ENCODE measurements at regions not wholly inside any gene's neighbourhood (a gene's known extent, or its start where the extent isn't known, plus 50 kb on each side); places are given as distances from the start of the nearest gene placed in this dataset.

GRCh38 chr5:10868956-10869355, 107.9 kb upstream of the DAP start:
- Mint-ChIP-seq H3K4me3 (no peak overlapping the region), H3K4me1 (peaks cover 7% of the 10 kb centered on the region), H3K27me3 (ENCODE audit: low read depth) (peaks cover 38% of the 10 kb centered on the region), H3K9me3 (no peaks in the 10 kb centered on the region), H3K27ac (no peak overlapping the region), H3K36me3 (ENCODE audit: low read depth) (no peaks in the 10 kb centered on the region)
- no peak for TF ChIP-seq CTCF (IDR thresholded peaks at IDR 0.05; ENCODE audit: unreplicated experiment in 3 of 3)

DNA sequence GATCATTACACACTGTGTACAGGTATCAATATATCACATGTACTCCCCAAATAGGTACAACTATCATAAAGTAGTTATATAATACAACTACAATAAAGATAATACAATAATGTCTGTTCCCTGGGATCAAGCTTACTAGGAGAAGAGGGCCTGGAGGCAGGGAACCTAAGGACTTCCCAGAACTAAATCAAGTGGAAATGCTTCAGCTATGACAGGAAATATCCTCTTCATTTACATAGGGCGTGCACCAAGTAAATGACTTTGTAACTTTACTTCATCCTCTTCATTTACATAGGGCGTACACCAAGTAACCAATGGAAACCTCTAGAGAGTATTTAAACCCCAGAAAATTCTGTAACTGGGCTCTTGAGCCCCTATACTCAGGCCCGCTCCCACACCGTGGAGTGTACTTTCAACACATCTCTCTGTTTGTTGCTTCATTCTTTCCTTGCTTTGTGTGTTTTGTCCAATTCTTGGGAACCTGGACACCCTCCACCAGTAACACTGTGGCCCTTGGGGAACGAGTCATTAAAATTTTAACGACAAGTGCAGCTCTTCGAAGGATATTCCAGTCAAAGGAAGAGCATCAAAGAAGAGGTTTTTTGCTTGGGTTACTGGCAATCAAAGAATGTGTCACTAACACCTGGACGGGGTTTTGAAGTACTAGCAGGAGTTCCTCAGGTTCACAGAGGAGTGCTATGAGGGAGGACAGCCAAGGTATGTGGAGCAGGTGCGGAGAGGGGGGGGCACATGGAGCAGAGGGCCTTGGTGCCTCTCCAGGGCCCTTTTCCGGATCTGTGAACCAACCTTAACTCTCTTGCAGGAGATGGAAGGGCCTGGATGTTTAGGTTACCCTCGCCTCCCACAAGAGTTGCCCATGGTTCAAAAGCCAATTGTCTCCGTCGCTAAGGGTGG, 106.6 kb upstream of the DAP start:
- Mint-ChIP-seq H3K4me1 (peaks cover 7% of the 10 kb centered on the region), H3K36me3 (ENCODE audit: low read depth) (no peaks in the 10 kb centered on the region), H3K4me3 (no peak overlapping the region), H3K27me3 (ENCODE audit: low read depth) (peaks cover 38% of the 10 kb centered on the region), H3K27ac (no peak overlapping the region), H3K9me3 (no peaks in the 10 kb centered on the region)
- TF ChIP-seq CTCF (IDR thresholded peaks at IDR 0.05; ENCODE audit: unreplicated experiment in 3 of 3), result no peak

DNA sequence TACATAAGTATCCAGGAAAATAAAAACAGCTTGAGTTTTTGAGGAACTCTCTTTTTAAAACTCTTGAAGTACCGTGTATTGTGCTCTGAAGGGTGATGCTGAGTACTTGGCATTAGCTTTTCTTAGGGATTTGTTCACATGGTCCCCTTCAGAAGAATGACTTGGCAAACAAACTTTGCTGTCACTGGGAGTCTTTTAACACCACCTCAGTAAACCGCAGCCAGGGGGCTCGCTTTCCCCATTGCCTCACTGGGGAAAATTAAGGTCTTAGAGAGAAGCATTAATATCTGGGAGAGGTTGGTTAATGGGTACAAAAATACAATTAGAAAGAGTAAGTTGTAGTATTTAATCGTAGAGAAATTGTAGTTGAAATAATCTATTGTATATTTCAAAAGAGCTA, 105.9 kb upstream of the DAP start:
- Mint-ChIP-seq H3K4me3 (no peak overlapping the region), H3K9me3 (no peaks in the 10 kb centered on the region), H3K36me3 (ENCODE audit: low read depth) (no peaks in the 10 kb centered on the region), H3K27me3 (ENCODE audit: low read depth) (peaks cover 35% of the 10 kb centered on the region), H3K27ac (no peak overlapping the region), H3K4me1 (peaks cover 5% of the 10 kb centered on the region)
- TF ChIP-seq CTCF (IDR thresholded peaks at IDR 0.05; ENCODE audit: unreplicated experiment in 3 of 3), result no peak

GRCh38 chr5:10863763-10864383, 102.8 kb upstream of the DAP start:
- Mint-ChIP-seq H3K27me3 (ENCODE audit: low read depth) (peaks cover 31% of the 10 kb centered on the region), H3K4me1 (no peaks in the 10 kb centered on the region), H3K9me3 (peaks cover 5% of the 10 kb centered on the region), H3K4me3 (no peak overlapping the region), H3K27ac (no peak overlapping the region), H3K36me3 (ENCODE audit: low read depth) (no peaks in the 10 kb centered on the region)
- peak; percentile 51 to 58 (median 57) for TF ChIP-seq CTCF (IDR thresholded peaks at IDR 0.05; ENCODE audit: unreplicated experiment in 3 of 3)

GRCh38 chr5:10862085-10862484, 101.1 kb upstream of the DAP start:
- Mint-ChIP-seq H3K27me3 (ENCODE audit: low read depth) (peaks cover 38% of the 10 kb centered on the region), H3K9me3 (peaks cover 5% of the 10 kb centered on the region), H3K27ac (no peak overlapping the region), H3K4me3 (no peak overlapping the region), H3K36me3 (ENCODE audit: low read depth) (no peaks in the 10 kb centered on the region), H3K4me1 (peaks cover 9% of the 10 kb centered on the region)
- TF ChIP-seq CTCF (IDR thresholded peaks at IDR 0.05; ENCODE audit: unreplicated experiment in 3 of 3), result no peak
